Progenitor cell of endocrine pancreas (in vitro differentiated cells): ENCODE measurements at regions not wholly inside any gene's neighbourhood (a gene's known extent, or its start where the extent isn't known, plus 50 kb on each side); places are given as distances from the start of the nearest gene placed in this dataset.

ENCODE experiments used
- DNase-seq: peaks from one replicate; pipeline ENCODE4 v3.0.0; 2021; ENCODE audit warnings: low spot score; ENCODE audit not compliant: unreplicated experiment
- H3K27ac Mint-ChIP-seq: 2 replicates; pipeline ENCODE4 v1.8.0; 2021; ENCODE audit warnings: mild to moderate bottlenecking, moderate library complexity, mixed read lengths
- H3K27me3 Mint-ChIP-seq: 2 replicates; pipeline ENCODE4 v1.8.0; 2021; ENCODE audit warnings: mixed read lengths
- H3K36me3 Mint-ChIP-seq: 2 replicates; pipeline ENCODE4 v1.8.0; 2022; ENCODE audit warnings: mixed read lengths; ENCODE audit not compliant: insufficient read depth
- H3K4me1 Mint-ChIP-seq: 2 replicates; pipeline ENCODE4 v1.8.0; 2021; ENCODE audit warnings: low read depth, mixed read lengths
- H3K4me3 Mint-ChIP-seq: 2 replicates; pipeline ENCODE4 v1.8.0; 2021; ENCODE audit warnings: low read depth, mild to moderate bottlenecking, moderate library complexity, mixed read lengths
- H3K9me3 Mint-ChIP-seq: 2 replicates; pipeline ENCODE4 v1.8.0; 2021; ENCODE audit warnings: low read depth, mixed read lengths
- TF ChIP-seq, protein P1 (sequence below): fragments of 200-600 bp; sonication (generic); IDR thresholded peaks from one replicate; pipeline ENCODE4 v1.5.0; 2021; ENCODE audit warnings: antibody characterized with exemption, mild to moderate bottlenecking; ENCODE audit not compliant: unreplicated experiment

GRCh38 chr5:153357493-153358112 lies 132.9 kb upstream of the GRIA1 start:
- H3K36me3 Mint-ChIP-seq = no peaks in the 10 kb centered on the region
- H3K4me3 Mint-ChIP-seq = no peak overlapping the region
- no peak overlapping the region for H3K27ac Mint-ChIP-seq
- peaks cover 2% of the 10 kb centered on the region for H3K4me1 Mint-ChIP-seq
- no peaks in the 10 kb centered on the region for H3K27me3 Mint-ChIP-seq
- H3K9me3 Mint-ChIP-seq = no peaks in the 10 kb centered on the region
- no peak for DNase-seq
- TF ChIP-seq, protein P1, sequence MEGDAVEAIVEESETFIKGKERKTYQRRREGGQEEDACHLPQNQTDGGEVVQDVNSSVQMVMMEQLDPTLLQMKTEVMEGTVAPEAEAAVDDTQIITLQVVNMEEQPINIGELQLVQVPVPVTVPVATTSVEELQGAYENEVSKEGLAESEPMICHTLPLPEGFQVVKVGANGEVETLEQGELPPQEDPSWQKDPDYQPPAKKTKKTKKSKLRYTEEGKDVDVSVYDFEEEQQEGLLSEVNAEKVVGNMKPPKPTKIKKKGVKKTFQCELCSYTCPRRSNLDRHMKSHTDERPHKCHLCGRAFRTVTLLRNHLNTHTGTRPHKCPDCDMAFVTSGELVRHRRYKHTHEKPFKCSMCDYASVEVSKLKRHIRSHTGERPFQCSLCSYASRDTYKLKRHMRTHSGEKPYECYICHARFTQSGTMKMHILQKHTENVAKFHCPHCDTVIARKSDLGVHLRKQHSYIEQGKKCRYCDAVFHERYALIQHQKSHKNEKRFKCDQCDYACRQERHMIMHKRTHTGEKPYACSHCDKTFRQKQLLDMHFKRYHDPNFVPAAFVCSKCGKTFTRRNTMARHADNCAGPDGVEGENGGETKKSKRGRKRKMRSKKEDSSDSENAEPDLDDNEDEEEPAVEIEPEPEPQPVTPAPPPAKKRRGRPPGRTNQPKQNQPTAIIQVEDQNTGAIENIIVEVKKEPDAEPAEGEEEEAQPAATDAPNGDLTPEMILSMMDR = no peak

GRCh38 chr5:153358315-153358976 lies 132.0 kb upstream of the GRIA1 start:
- Mint-ChIP-seq H3K9me3 (no peaks in the 10 kb centered on the region), H3K4me3 (no peak overlapping the region), H3K27me3 (no peaks in the 10 kb centered on the region), H3K36me3 (no peaks in the 10 kb centered on the region), H3K27ac (no peak overlapping the region), H3K4me1 (peaks cover 2% of the 10 kb centered on the region)
- TF ChIP-seq, protein P1 = no peak
- DNase-seq = no peak

- Mint-ChIP-seq H3K4me1 (peaks cover 3% of the 10 kb centered on the region), H3K27ac (no peak overlapping the region), H3K9me3 (no peaks in the 10 kb centered on the region), H3K36me3 (no peaks in the 10 kb centered on the region), H3K27me3 (no peaks in the 10 kb centered on the region), H3K4me3 (no peak overlapping the region)
- no peak for DNase-seq
- TF ChIP-seq, protein P1 = no peak
These were observed 129.6 kb upstream of the GRIA1 start for GRCh38 chr5:153360860-153361259.

GRCh38 chr5:153361735-153362409 lies 128.6 kb upstream of the GRIA1 start:
- DNase-seq = no peak
- H3K4me1 Mint-ChIP-seq = peaks cover 3% of the 10 kb centered on the region
- H3K9me3 Mint-ChIP-seq = no peaks in the 10 kb centered on the region
- H3K4me3 Mint-ChIP-seq = no peak overlapping the region
- H3K27me3 Mint-ChIP-seq = no peaks in the 10 kb centered on the region
- TF ChIP-seq, protein P1 = no peak
- no peak overlapping the region for H3K27ac Mint-ChIP-seq
- no peaks in the 10 kb centered on the region for H3K36me3 Mint-ChIP-seq

DNA sequence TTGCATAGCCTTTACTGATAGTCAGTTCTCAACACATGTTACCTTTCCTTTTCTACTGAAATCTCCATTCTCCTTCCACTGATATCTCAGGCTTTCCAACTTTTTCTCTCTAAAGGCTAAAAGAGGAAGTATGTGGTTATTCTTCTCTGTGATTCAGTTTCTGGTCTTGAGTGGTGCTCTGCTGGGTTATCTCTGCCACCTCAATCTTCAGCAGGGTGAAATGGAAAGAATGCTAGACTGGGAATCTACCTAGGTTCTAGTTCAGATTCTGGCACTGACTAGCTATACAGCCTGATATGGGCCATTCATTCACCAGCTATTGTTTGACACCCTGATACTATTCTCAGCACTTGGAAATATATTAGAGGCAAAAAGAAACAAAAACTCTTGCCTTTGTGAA lies 124.9 kb upstream of the GRIA1 start:
- DNase-seq = no peak
- TF ChIP-seq, protein P1 = no peak
- no peaks in the 10 kb centered on the region for H3K27me3 Mint-ChIP-seq
- H3K4me1 Mint-ChIP-seq = peaks cover 1% of the 10 kb centered on the region
- no peak overlapping the region for H3K27ac Mint-ChIP-seq
- H3K36me3 Mint-ChIP-seq = no peaks in the 10 kb centered on the region
- H3K9me3 Mint-ChIP-seq = no peaks in the 10 kb centered on the region
- H3K4me3 Mint-ChIP-seq = no peak overlapping the region
